Panc1 (cell line): ENCODE measurements at regions not wholly inside any gene's neighbourhood (a gene's known extent, or its start where the extent isn't known, plus 50 kb on each side); places are given as distances from the start of the nearest gene placed in this dataset.

Experiments
- ATAC-seq: fragments of 200-7000 bp; cut with Tn5 transposase; 2 replicates; pipeline ENCODE4 v1.9.1; 2020; ENCODE audit warnings: mild to moderate bottlenecking, moderate library complexity
- BruUV-seq: library from RNA; stranded (reverse); fragments of 400-500 nt; replicated peaks from 2 replicates; lab custom pipeline; 2021; lab: Mats Ljungman, UMichigan
- CTCF ChIA-PET: fragments of 300-600 bp; sonication (Branson Sonifier 250); formaldehyde crosslinking; loops from one replicate; lab custom pipeline; 2022; ENCODE audit warnings: antibody characterized with exemption; lab: Charles Lee
- POLR2A ChIA-PET: fragments of 300-600 bp; sonication (Branson Sonifier 250); formaldehyde crosslinking; loops from one replicate; lab custom pipeline; 2022; ENCODE audit warnings: antibody characterized with exemption; lab: Charles Lee
- DNase-seq: peaks from one replicate; pipeline ENCODE4 v3.0.0-alpha.2; 2010; ENCODE audit warnings: low read depth, low spot score
- H3K27ac ChIP-seq: 2 replicates; pipeline ENCODE4 v1.5.1; 2011; ENCODE audit warnings: mild to moderate bottlenecking, low read length, inconsistent platforms
- H3K27me3 ChIP-seq: fragments of 200-500 bp; sonication (Bioruptor generic); 2 replicates; pipeline ENCODE4 v1.6.0; 2014; ENCODE audit warnings: low read length, inconsistent platforms; ENCODE audit not compliant: control insufficient read depth, insufficient read depth
- H3K36me3 ChIP-seq: fragments of 200-500 bp; sonication (Bioruptor generic); 2 replicates; pipeline ENCODE4 v1.5.1; 2014; ENCODE audit warnings: inconsistent platforms, mild to moderate bottlenecking, low read length, moderate library complexity; ENCODE audit not compliant: control insufficient read depth, insufficient read depth
- H3K4me1 ChIP-seq: 2 replicates; pipeline ENCODE4 v1.5.1; 2011; ENCODE audit warnings: inconsistent platforms, mild to moderate bottlenecking, low read length, moderate library complexity; ENCODE audit not compliant: control insufficient read depth, insufficient read depth
- H3K4me3 ChIP-seq, 2 experiments: 2 replicates each; pipeline ENCODE4 v1.5.1; 2011 to 2012; ENCODE audit warnings: low read depth in 2 of 2, low read length in 2 of 2, mild to moderate bottlenecking in 2 of 2, inconsistent platforms in 1 of 2, moderate library complexity in 1 of 2
- H3K9me3 ChIP-seq: fragments of 200-500 bp; sonication (Bioruptor generic); 2 replicates; pipeline ENCODE4 v1.5.1; 2014; ENCODE audit warnings: low read depth, mild to moderate bottlenecking, inconsistent platforms, low read length, moderate library complexity; ENCODE audit not compliant: control insufficient read depth, insufficient read depth
- CTCF ChIP-seq: fragments of 450-650 bp; IDR thresholded peaks from 2 replicates; pipeline ENCODE4 v1.5.1; 2017; ENCODE audit warnings: mild to moderate bottlenecking
- POLR2AphosphoS5 ChIP-seq: IDR thresholded peaks from 2 replicates; pipeline ENCODE4 v1.6.1; 2012; ENCODE audit warnings: mild to moderate bottlenecking, low read depth, low read length, moderate library complexity
- REST ChIP-seq, 2 experiments: IDR thresholded peaks; 2 replicates each; pipeline ENCODE4 v1.6.1; 2011 to 2012; ENCODE audit warnings: low read depth in 2 of 2, control low read depth in 1 of 2, low read length in 1 of 2, mild to moderate bottlenecking in 1 of 2, moderate library complexity in 1 of 2; ENCODE audit not compliant: insufficient read depth in 1 of 2
- SIN3A ChIP-seq: IDR thresholded peaks from 2 replicates; pipeline ENCODE4 v1.6.1; 2012; ENCODE audit warnings: low read depth, mild to moderate bottlenecking, low read length, moderate library complexity, borderline replicate concordance; ENCODE audit not compliant: insufficient read depth
- TCF7L2 ChIP-seq: IDR thresholded peaks from 2 replicates; pipeline ENCODE4 v1.6.1; 2011; ENCODE audit warnings: mild to moderate bottlenecking, low read depth, low read length, inconsistent platforms
- in situ Hi-C: cut with HindIII; loops from 2 replicates; pipeline ENCODE4 v1.10.0; 2016; ENCODE audit warnings: low sequenced_read_pairs, low pct_unique_long_range_greater_than_20kb
- intact Hi-C: fragments of 100-400 bp; cut with micrococcal nuclease; formaldehyde crosslinking; loops from one replicate; pipeline ENCODE4 v1.10.0; 2022; ENCODE audit not compliant: unreplicated experiment

DNA sequence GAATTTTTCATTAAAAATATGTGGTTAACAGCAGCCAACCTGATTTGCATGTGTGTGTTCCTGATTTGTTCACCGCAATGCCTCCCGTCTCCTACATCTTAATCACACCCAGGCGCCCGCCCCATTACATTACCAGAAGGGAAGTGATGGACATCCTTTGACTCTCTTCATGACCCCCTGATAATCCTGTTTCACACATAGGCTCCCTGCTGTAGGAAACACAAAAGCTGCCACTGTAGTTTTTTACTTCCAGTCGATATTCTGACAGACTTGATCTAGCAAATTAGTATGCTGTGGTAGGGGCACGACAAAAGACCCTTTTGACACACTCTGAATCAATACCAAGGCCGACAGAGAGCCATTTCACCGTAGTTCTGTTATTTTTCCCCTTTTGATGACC is 287.8 kb upstream of the ISL1 start:
- ChIA-PET POLR2A (no interaction called here), CTCF (no interaction called here)
- no peaks in the 10 kb centered on the region for H3K27me3 ChIP-seq
- no peaks in the 10 kb centered on the region for H3K36me3 ChIP-seq
- in situ Hi-C loops (no loop called here), intact Hi-C loops (no loop called here)
- ATAC-seq (no peak), DNase-seq (no peak)
- H3K27ac ChIP-seq = no peak overlapping the region
- TF ChIP-seq CTCF = no peak
- no peak for TF ChIP-seq SIN3A
- no peak for TF ChIP-seq TCF7L2
- no peak for TF ChIP-seq POLR2AphosphoS5
- no peak for TF ChIP-seq REST (IDR thresholded peaks at IDR 0.05; ENCODE audit: insufficient read depth in 1 of 2, low read depth in 2 of 2, low read length in 1 of 2)
- no peaks in the 10 kb centered on the region for H3K9me3 ChIP-seq
- BruUV-seq = no TSS peak
- H3K4me3 ChIP-seq = no peak overlapping the region
- H3K4me1 ChIP-seq = no peaks in the 10 kb centered on the region

DNA sequence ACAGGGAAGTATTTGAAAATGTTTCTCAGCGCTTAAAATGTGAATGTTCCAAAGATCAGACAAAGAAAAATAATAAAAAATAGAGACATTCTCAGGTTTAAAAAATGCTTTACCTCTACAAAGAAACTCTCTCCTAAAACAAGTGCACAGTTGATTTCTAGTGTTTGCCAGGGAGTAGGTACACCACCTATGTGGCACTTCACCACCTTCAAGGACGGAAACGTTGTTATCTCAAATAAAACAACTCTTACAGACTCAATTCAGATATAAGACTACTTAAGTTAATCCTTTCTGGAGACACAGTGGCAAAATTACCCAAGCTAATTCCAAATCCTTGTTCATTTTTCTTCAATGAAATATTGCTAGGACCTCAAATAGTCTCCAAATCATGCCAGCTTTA is 286.4 kb upstream of the ISL1 start:
- intact Hi-C loops = no loop called here
- DNase-seq (no peak), ATAC-seq (no peak)
- H3K27me3 ChIP-seq = no peaks in the 10 kb centered on the region
- BruUV-seq = no TSS peak
- H3K9me3 ChIP-seq = no peaks in the 10 kb centered on the region
- H3K4me1 ChIP-seq = no peaks in the 10 kb centered on the region
- no peak overlapping the region for H3K27ac ChIP-seq
- TF ChIP-seq SIN3A (no peak), TCF7L2 (no peak), CTCF (no peak), REST (IDR thresholded peaks at IDR 0.05; ENCODE audit: insufficient read depth in 1 of 2, low read depth in 2 of 2, low read length in 1 of 2) (no peak), POLR2AphosphoS5 (no peak)
- ChIA-PET CTCF (no interaction called here), POLR2A (no interaction called here)
- in situ Hi-C loops = no loop called here
- no peaks in the 10 kb centered on the region for H3K36me3 ChIP-seq
- no peak overlapping the region for H3K4me3 ChIP-seq
